Sigmoid colon (tissue), 6 donors: ENCODE measurements at regions not wholly inside any gene's neighbourhood (a gene's known extent, or its start where the extent isn't known, plus 50 kb on each side); places are given as distances from the start of the nearest gene placed in this dataset.

ENCODE experiments used
- DNase-seq: peaks from one replicate; pipeline ENCODE4 v3.0.0-alpha.2; 2019
- H3K27ac ChIP-seq, 4 donors: fragments of 200-600 bp; sonication (generic); one replicate each; pipeline ENCODE4 v1.5.1; 2016 to 2019; ENCODE audit warnings: mild to moderate bottlenecking in 1 of 4
- H3K27me3 ChIP-seq, 3 donors: fragments of 200-600 bp; sonication (generic); one replicate each; pipeline ENCODE4 v1.5.1; 2019; ENCODE audit warnings: mild to moderate bottlenecking in 1 of 3
- H3K36me3 ChIP-seq, 4 donors: fragments of 200-600 bp; sonication (generic); one replicate each; pipeline ENCODE4 v1.5.1; 2016 to 2019
- H3K4me1 ChIP-seq, 4 donors: fragments of 200-600 bp; sonication (generic); one replicate each; pipeline ENCODE4 v1.5.1; 2017 to 2019
- H3K4me3 ChIP-seq, 4 donors: fragments of 200-600 bp; sonication (generic); one replicate each; pipeline ENCODE4 v1.5.1; 2017 to 2019; ENCODE audit warnings: mild to moderate bottlenecking in 2 of 4, moderate library complexity in 1 of 4
- H3K9me3 ChIP-seq, 4 donors: fragments of 200-600 bp in 3 of 4; sonication (generic) in 3 of 4; one replicate each; pipeline versions ENCODE4 v1.5.1 to v1.6.1; 2013 to 2019
- EP300 ChIP-seq, 4 donors: sonication (generic); formaldehyde crosslinking; IDR thresholded peaks; one replicate each; pipeline ENCODE4 v1.6.1; 2017; ENCODE audit warnings: antibody characterized with exemption in 4 of 4
- POLR2A ChIP-seq, 2 donors: fragments of 450-650 bp; IDR thresholded peaks; one replicate each; pipeline ENCODE4 v1.6.1; 2016; ENCODE audit warnings: antibody characterized with exemption in 2 of 2, mild to moderate bottlenecking in 2 of 2, moderate library complexity in 2 of 2
- POLR2AphosphoS5 ChIP-seq, 4 donors: sonication (generic); formaldehyde crosslinking; IDR thresholded peaks; one replicate each; pipeline ENCODE4 v1.6.1; 2017; ENCODE audit warnings: antibody characterized with exemption in 4 of 4
- WGBS, 2 donors: extraction: QIAGEN DNeasy Blood & Tissue Kit; methylation state at CpG; one replicate each; pipeline ENCODE4 v1.1.7; 2013; 5-methylcytosine and 5-hydroxymethylcytosine counted together
- intact Hi-C: fragments of 100-400 bp; cut with DNase I; formaldehyde crosslinking; loops from one replicate; pipeline ENCODE4 v1.15.1; 2023
- TF ChIP-seq, protein P1 (sequence below), 4 experiments: fragments of 450-650 bp in 3 of 4; fragments of 200-600 bp in 1 of 4; IDR thresholded peaks; one replicate each; pipeline ENCODE4 v1.5.1; 2016 to 2019; ENCODE audit warnings: antibody characterized with exemption in 4 of 4, mild to moderate bottlenecking in 3 of 4, moderate library complexity in 2 of 4
- donor health status: healthy with polysubstance abuse.
- donor health status: healthy.

GRCh38 chr17:71793518-71793917 lies 327.3 kb upstream of the SOX9 start:
- 85 to 88% methylated on average over 2 of the region's 2 CpGs for WGBS, 2 donors
- Histone ChIP-seq H3K27ac (no peak overlapping the region), H3K4me3 (no peak overlapping the region), H3K36me3 (no peaks in the 10 kb centered on the region), H3K27me3 (no peaks in the 10 kb centered on the region), H3K9me3 (no peaks in the 10 kb centered on the region), H3K4me1 (no peaks in the 10 kb centered on the region)
- intact Hi-C loops = no loop called here
- TF ChIP-seq POLR2AphosphoS5 (IDR thresholded peaks at IDR 0.05) = no peak
- TF ChIP-seq POLR2A (IDR thresholded peaks at IDR 0.05) = no peak
- TF ChIP-seq, protein P1, sequence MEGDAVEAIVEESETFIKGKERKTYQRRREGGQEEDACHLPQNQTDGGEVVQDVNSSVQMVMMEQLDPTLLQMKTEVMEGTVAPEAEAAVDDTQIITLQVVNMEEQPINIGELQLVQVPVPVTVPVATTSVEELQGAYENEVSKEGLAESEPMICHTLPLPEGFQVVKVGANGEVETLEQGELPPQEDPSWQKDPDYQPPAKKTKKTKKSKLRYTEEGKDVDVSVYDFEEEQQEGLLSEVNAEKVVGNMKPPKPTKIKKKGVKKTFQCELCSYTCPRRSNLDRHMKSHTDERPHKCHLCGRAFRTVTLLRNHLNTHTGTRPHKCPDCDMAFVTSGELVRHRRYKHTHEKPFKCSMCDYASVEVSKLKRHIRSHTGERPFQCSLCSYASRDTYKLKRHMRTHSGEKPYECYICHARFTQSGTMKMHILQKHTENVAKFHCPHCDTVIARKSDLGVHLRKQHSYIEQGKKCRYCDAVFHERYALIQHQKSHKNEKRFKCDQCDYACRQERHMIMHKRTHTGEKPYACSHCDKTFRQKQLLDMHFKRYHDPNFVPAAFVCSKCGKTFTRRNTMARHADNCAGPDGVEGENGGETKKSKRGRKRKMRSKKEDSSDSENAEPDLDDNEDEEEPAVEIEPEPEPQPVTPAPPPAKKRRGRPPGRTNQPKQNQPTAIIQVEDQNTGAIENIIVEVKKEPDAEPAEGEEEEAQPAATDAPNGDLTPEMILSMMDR (IDR thresholded peaks at IDR 0.05) = no peak
- TF ChIP-seq EP300 (IDR thresholded peaks at IDR 0.05) = no peak
- DNase-seq = no peak

GRCh38 chr17:71798701-71799100 lies 322.1 kb upstream of the SOX9 start:
- 83 to 89% methylated on average over 2 of the region's 2 CpGs for WGBS, 2 donors
- H3K36me3 ChIP-seq = no peaks in the 10 kb centered on the region
- H3K9me3 ChIP-seq = no peaks in the 10 kb centered on the region
- H3K4me3 ChIP-seq = no peak overlapping the region
- intact Hi-C loops = no loop called here
- H3K4me1 ChIP-seq = no peaks in the 10 kb centered on the region
- no peak overlapping the region for H3K27ac ChIP-seq
- DNase-seq = no peak
- no peaks in the 10 kb centered on the region for H3K27me3 ChIP-seq
- no peak for TF ChIP-seq POLR2A (IDR thresholded peaks at IDR 0.05)
- TF ChIP-seq EP300 (IDR thresholded peaks at IDR 0.05) = no peak

- no peaks in the 10 kb centered on the region for H3K9me3 ChIP-seq
- no peaks in the 10 kb centered on the region for H3K27me3 ChIP-seq
- no peak overlapping the region for H3K4me3 ChIP-seq
- no peaks in the 10 kb centered on the region for H3K36me3 ChIP-seq
- TF ChIP-seq EP300 (IDR thresholded peaks at IDR 0.05) = no peak
- TF ChIP-seq POLR2A (IDR thresholded peaks at IDR 0.05) = no peak
- TF ChIP-seq, protein P1 (IDR thresholded peaks at IDR 0.05) = no peak
- no peak for TF ChIP-seq POLR2AphosphoS5 (IDR thresholded peaks at IDR 0.05)
- no peak for DNase-seq
- no peak overlapping the region for H3K27ac ChIP-seq
- WGBS, 2 donors = 87 to 88% methylated on average over 3 of the region's 3 CpGs
- H3K4me1 ChIP-seq = no peaks in the 10 kb centered on the region
- intact Hi-C loops = no loop called here
These were observed 321.2 kb upstream of the SOX9 start for GRCh38 chr17:71799657-71800056.

GRCh38 chr17:71801301-71801700 lies 319.5 kb upstream of the SOX9 start:
- Histone ChIP-seq H3K4me1 (no peaks in the 10 kb centered on the region), H3K27me3 (no peaks in the 10 kb centered on the region), H3K36me3 (no peaks in the 10 kb centered on the region), H3K4me3 (no peak overlapping the region), H3K27ac (no peak overlapping the region), H3K9me3 (no peaks in the 10 kb centered on the region)
- DNase-seq = no peak
- TF ChIP-seq, protein P1 (IDR thresholded peaks at IDR 0.05) = no peak
- TF ChIP-seq POLR2AphosphoS5 (IDR thresholded peaks at IDR 0.05) = no peak
- intact Hi-C loops = no loop called here
- 84 to 92% methylated on average over 6 of the region's 6 CpGs for WGBS, 2 donors

DNA sequence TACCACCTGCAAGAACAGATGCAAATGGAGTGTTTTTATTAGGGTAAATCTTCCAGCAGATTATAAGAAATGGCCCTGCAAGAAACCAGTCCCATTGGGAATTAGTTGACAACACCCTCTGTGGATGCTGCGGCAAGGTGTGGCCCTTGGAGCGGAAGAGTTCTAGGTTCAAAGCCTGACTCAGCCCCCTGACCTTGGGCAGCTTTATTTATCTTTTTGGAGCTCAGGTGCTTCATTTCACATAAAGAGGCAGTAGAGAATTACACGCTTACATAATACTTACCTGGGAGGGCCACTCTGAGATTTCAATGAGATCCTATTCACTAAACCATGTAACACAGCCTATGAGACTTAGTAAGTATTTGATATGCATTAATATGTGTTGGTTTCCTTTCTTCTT lies 318.2 kb upstream of the SOX9 start:
- no peaks in the 10 kb centered on the region for H3K27me3 ChIP-seq
- no peak for DNase-seq
- H3K36me3 ChIP-seq = no peaks in the 10 kb centered on the region
- WGBS, 2 donors = 96 to 97% methylated on average over 3 of the region's 3 CpGs
- intact Hi-C loops = no loop called here
- H3K4me1 ChIP-seq = no peaks in the 10 kb centered on the region
- H3K9me3 ChIP-seq = no peaks in the 10 kb centered on the region
- TF ChIP-seq, protein P1 (IDR thresholded peaks at IDR 0.05) = no peak
- TF ChIP-seq POLR2AphosphoS5 (IDR thresholded peaks at IDR 0.05) (no peak), POLR2A (IDR thresholded peaks at IDR 0.05) (no peak), EP300 (IDR thresholded peaks at IDR 0.05) (no peak)
- H3K27ac ChIP-seq = no peak overlapping the region
- no peak overlapping the region for H3K4me3 ChIP-seq
